GOT3 (cell line): ENCODE measurements at regions not wholly inside any gene's neighbourhood (a gene's known extent, or its start where the extent isn't known, plus 50 kb on each side); places are given as distances from the start of the nearest gene placed in this dataset.
"Not testable (repeated sequence)": the region's sequence is repeated elsewhere in the genome, so short reads cannot be mapped to it uniquely, and the experiment has no call there.

ENCODE experiments used
- DNase-seq: peaks from one replicate; lab custom pipeline; 2025; ENCODE audit warnings: mixed read lengths; lab: John Stamatoyannopoulos, UW

GRCh38 chr16:65845466-65846209, 520.9 kb upstream of the CDH5 start:
- no peak for DNase-seq

GRCh38 chr16:65843941-65844340, 522.5 kb upstream of the CDH5 start:
- no peak for DNase-seq

- no peak for DNase-seq
Observed at GRCh38 chr16:65842067-65842466, 524.4 kb upstream of the CDH5 start.

- no peak for DNase-seq
Observed at GRCh38 chr16:65838001-65838400, 528.5 kb upstream of the CDH5 start.

- no peak for DNase-seq
Observed at GRCh38 chr16:65837464-65837863, 529.0 kb upstream of the CDH5 start.

GRCh38 chr16:65834688-65835087, 531.8 kb upstream of the CDH5 start:
- DNase-seq, result no peak

- DNase-seq, result no peak
Observed at GRCh38 chr16:65833171-65833871, 533.2 kb upstream of the CDH5 start.

GRCh38 chr16:65832679-65833078, 533.8 kb upstream of the CDH5 start:
- no peak for DNase-seq

- no peak for DNase-seq
Observed at GRCh38 chr16:65831903-65832666, 534.4 kb upstream of the CDH5 start.

GRCh38 chr16:65829076-65829475, 537.4 kb upstream of the CDH5 start:
- no peak for DNase-seq

- DNase-seq, result no peak
Observed at GRCh38 chr16:65828296-65828695, 538.2 kb upstream of the CDH5 start.

- no peak for DNase-seq
Observed at GRCh38 chr16:65827231-65827630, 539.3 kb upstream of the CDH5 start.

- no peak for DNase-seq
Observed at GRCh38 chr16:65825191-65825856, 541.2 kb upstream of the CDH5 start.

- DNase-seq, result no peak
Observed at GRCh38 chr16:65822148-65822547, 544.3 kb upstream of the CDH5 start.

GRCh38 chr16:65819136-65819898, 547.2 kb upstream of the CDH5 start:
- DNase-seq, result no peak

GRCh38 chr16:65817799-65818198, 548.7 kb upstream of the CDH5 start:
- DNase-seq, result no peak

GRCh38 chr16:65817066-65817465, 549.4 kb upstream of the CDH5 start:
- DNase-seq, result no peak

GRCh38 chr16:65816556-65816955, 549.9 kb upstream of the CDH5 start:
- no peak for DNase-seq

- DNase-seq, result no peak
Observed at GRCh38 chr16:65815707-65816106, 550.8 kb upstream of the CDH5 start.

GRCh38 chr16:65813879-65814278, 552.6 kb upstream of the CDH5 start:
- not testable (repeated sequence) for DNase-seq

- DNase-seq, result no peak
Observed at GRCh38 chr16:65809627-65810026, 556.9 kb upstream of the CDH5 start.

GRCh38 chr16:65808790-65809189, 557.7 kb upstream of the CDH5 start:
- no peak for DNase-seq
